ENCODE measurements at regions not wholly inside any gene's neighbourhood (a gene's known extent, or its start where the extent isn't known, plus 50 kb on each side); places are given as distances from the start of the nearest gene placed in this dataset.

- no peak for DNase-seq (ENCODE audit: low read depth)
Measured at GRCh38 chr13:105607426-105607825, 928.0 kb downstream of the EFNB2 start.

DNA sequence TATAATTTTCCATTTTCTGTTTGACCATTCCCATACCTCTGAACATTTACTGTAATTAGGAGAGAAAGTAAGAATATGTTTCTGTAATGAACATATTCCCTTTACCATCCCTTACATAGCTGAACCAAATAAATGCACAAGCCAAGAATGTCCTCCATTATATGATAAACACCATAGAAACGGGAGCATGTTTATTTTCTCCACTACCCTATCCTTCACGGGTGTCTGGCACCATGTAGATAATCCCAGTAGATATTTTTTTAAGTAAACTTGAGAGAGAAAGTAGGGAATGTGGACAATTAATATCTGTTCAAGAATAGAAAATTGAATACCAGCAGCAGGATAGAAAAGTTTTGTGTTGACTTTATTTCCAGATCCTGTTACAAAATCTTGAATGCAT is 928.4 kb downstream of the EFNB2 start:
- DNase-seq (ENCODE audit: low read depth), result no peak

DNA sequence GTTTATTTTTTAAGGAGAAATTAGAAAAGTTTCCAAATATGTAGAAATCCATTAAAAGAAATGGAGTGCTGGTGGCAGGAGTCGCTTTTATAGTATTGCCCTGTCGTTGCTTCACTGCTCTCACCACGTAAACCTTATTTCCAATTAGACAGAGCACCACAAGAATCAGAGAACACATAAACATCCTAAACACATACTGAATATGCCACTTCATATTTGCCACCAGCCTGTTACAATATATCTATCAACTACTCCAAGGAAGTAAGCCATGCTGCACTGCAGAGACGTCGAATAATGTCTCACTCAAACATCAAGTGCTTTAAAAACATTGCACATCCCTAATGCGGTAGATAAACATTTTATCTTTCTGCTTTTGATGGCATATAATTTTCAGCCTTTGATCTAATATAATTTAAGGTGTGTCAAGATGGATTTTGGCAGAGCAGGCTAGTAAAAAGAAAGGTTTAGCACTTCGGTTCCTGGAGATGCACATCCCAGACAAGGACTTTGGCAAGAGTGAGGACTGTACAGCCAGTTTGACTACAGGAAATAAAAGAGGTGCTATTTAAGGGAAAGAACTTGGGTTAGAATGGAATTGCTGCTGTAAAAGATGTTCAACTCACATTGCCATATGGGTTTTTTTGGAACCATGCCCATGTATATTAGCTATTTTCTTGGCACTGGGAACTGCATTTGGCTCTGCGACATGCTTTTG is 932.3 kb downstream of the EFNB2 start:
- no peak for DNase-seq (ENCODE audit: low read depth)

GRCh38 chr13:105599477-105600037 is 935.9 kb downstream of the EFNB2 start:
- no peak for DNase-seq (ENCODE audit: low read depth)

GRCh38 chr13:105598529-105598928 is 936.9 kb downstream of the EFNB2 start:
- no peak for DNase-seq (ENCODE audit: low read depth)

GRCh38 chr13:105597573-105597972 is 937.9 kb downstream of the EFNB2 start:
- DNase-seq (ENCODE audit: low read depth), result no peak

DNA sequence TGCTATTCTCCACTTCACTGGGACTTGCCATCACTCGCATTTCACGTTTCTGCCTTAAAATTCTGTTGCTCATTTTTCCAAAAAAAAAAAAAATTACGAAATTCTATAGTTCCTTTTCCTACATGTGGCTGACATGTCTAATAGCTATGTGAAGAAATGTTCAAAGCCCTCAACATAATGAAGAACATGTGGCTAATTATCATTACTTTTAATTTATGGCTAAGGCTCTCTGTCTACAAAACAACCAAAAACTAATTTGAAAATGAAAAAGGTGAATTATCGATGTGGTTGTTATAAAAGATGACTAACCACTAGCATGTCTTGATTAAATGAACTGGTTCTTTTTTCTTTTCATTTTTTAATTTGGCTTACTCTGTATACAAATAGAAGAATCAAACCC is 940.0 kb downstream of the EFNB2 start:
- DNase-seq (ENCODE audit: low read depth), result no peak

GRCh38 chr13:105591277-105591676 is 944.2 kb downstream of the EFNB2 start:
- DNase-seq (ENCODE audit: low read depth), result no peak

DNA sequence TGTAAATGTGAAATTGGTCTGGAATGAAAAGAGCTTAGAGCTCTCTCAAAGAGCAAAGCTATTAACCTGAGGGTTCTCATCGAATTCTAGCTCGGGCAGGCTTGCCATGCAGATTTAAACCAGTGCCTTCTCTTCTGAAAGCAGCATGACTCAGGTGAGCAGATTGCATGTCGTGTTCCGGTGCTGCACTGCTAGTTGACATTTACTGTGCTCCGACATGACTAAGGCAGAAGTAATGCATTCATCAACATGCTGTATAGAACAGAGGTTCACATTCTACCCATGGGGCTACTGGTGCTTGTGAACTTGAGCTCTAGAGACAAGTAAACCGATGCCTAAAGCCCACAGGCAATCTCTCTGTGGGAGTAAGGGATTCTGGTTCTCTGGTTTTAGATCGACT is 947.7 kb downstream of the EFNB2 start:
- no peak for DNase-seq (ENCODE audit: low read depth)

- no peak for DNase-seq (ENCODE audit: low read depth)
Measured at GRCh38 chr13:105579821-105580710, 955.4 kb downstream of the EFNB2 start.

GRCh38 chr13:105573136-105573535 is 962.3 kb downstream of the EFNB2 start:
- no peak for DNase-seq (ENCODE audit: low read depth)

GRCh38 chr13:105572401-105572800 is 963.1 kb downstream of the EFNB2 start:
- no peak for DNase-seq (ENCODE audit: low read depth)

- DNase-seq (ENCODE audit: low read depth), result no peak
Measured at GRCh38 chr13:105569816-105570215, 965.6 kb downstream of the EFNB2 start.

GRCh38 chr13:105567951-105568525 is 967.4 kb downstream of the EFNB2 start:
- no peak for DNase-seq (ENCODE audit: low read depth)

DNA sequence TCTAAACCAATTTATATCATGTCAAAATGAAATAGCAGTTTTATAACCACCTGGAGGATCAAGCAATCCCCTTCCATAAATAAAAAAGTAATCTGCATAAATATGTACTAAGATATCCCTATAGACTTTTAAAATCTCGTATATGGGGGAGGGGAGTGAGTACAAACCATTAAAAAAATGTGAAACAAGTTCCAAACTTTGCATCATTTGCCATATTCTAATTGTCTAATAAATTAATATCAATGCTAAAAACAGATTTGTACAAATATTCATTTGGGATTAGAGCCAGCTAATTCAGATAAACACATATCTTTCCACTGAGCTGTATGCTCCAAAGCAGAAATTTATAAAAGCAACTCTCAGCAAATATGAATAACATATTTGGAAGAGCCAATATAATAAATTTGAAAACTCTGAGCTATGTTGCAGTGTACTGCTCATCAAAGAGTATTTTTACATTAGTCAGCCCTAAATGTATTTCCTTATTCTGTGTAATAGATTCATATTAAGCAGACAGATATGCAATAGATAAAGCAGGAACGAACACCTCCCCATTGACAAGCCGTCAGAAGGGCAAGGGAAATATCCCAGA is 970.2 kb downstream of the EFNB2 start:
- DNase-seq (ENCODE audit: low read depth), result no peak

- DNase-seq (ENCODE audit: low read depth), result no peak
Measured at GRCh38 chr13:105552078-105552477, 983.4 kb downstream of the EFNB2 start.

DNA sequence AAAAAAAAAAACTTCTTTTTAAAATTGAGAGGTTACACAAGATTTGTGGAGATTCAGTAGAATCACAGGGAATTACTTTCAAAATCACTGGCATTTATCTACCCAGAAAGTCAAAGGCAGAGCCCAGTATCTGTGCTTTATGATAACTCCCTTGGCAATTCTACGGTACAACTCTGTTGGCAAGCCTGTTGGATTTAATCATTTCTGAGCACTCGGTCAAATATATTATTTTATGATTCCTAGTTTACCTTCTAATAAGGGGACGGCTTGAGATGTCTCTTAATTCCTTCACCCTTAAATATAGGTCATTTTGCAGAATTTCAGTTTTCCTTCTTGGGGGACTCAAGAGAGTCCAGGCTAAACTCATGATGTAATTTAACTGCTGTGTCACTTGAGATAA is 987.6 kb downstream of the EFNB2 start:
- DNase-seq (ENCODE audit: low read depth), result no peak

DNA sequence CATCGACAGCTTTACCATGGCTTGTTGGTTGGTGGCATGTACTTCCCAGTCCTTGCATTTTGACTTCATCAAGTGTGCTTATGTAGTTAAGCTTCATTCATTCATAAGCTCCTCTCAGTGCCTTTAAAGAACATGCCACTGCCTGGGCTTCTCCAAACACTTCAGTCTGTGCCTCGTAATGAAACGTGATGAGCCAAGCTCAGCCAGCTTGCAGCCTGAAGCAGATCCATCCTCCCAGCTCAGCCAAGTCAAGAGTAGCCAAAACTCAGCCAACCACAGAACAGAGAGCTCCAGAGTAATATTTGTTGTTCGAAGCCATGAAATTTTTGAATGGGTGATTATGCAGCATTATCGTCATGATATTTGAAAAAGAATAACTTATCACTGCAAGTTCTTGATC is 989.7 kb downstream of the EFNB2 start:
- no peak for DNase-seq (ENCODE audit: low read depth)

DNA sequence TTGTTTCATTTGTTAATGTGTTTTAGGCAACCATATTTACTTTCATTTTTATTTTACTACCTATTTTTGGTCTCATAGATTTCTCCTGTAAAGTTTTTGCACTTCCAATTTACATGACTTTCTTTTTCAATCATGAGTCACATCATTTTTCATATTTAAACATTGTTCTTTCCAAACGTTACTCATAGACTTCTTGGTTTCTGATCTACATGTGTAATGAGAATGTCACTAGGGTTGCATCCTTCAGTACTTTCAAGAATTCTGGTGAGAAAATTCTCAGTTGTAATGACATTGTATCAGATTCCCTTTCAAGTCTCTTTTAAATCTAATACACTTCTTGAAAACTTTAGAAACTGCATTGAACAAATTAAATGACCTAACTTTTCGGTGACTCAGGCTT is 991.7 kb downstream of the EFNB2 start:
- DNase-seq (ENCODE audit: low read depth), result no peak

- DNase-seq (ENCODE audit: low read depth), result no peak
Measured at GRCh38 chr13:105541565-105541964, 993.9 kb downstream of the EFNB2 start.

GRCh38 chr13:105538346-105538745 is 997.1 kb downstream of the EFNB2 start:
- no peak for DNase-seq (ENCODE audit: low read depth)

GRCh38 chr13:105537113-105537512 is 998.3 kb downstream of the EFNB2 start:
- no peak for DNase-seq (ENCODE audit: low read depth)

Measured in stimulated activated CD8-positive, alpha-beta memory T cell treated with anti-CD3 and anti-CD28 coated beads, Interleukin-12 subunit alpha, Interleukin-12 subunit beta, amount 100 ng/mL, for 4 hours (primary cell).